ENCODE measurements at regions not wholly inside any gene's neighbourhood (a gene's known extent, or its start where the extent isn't known, plus 50 kb on each side); places are given as distances from the start of the nearest gene placed in this dataset.

DNA sequence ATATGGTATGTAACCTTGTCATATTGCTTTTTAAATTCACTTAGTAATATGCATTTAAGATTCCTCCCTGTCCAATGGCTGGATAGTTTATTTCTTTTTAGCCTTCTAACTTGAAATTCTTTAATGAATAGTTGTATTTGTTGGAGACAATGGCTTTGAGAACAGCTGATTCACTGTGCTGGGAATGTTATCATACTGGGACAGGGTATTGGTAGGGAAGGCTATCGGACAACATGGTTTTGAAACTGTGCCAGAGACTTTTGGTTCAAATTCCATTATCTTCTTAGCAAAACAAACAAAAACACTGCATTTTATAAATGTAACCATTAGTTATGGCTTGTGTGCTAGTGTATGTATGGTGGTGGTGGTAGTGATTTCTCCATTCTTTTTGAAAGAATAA, 517.1 kb upstream of the ANKRD30A start (continued):
- TF ChIP-seq, protein P1, sequence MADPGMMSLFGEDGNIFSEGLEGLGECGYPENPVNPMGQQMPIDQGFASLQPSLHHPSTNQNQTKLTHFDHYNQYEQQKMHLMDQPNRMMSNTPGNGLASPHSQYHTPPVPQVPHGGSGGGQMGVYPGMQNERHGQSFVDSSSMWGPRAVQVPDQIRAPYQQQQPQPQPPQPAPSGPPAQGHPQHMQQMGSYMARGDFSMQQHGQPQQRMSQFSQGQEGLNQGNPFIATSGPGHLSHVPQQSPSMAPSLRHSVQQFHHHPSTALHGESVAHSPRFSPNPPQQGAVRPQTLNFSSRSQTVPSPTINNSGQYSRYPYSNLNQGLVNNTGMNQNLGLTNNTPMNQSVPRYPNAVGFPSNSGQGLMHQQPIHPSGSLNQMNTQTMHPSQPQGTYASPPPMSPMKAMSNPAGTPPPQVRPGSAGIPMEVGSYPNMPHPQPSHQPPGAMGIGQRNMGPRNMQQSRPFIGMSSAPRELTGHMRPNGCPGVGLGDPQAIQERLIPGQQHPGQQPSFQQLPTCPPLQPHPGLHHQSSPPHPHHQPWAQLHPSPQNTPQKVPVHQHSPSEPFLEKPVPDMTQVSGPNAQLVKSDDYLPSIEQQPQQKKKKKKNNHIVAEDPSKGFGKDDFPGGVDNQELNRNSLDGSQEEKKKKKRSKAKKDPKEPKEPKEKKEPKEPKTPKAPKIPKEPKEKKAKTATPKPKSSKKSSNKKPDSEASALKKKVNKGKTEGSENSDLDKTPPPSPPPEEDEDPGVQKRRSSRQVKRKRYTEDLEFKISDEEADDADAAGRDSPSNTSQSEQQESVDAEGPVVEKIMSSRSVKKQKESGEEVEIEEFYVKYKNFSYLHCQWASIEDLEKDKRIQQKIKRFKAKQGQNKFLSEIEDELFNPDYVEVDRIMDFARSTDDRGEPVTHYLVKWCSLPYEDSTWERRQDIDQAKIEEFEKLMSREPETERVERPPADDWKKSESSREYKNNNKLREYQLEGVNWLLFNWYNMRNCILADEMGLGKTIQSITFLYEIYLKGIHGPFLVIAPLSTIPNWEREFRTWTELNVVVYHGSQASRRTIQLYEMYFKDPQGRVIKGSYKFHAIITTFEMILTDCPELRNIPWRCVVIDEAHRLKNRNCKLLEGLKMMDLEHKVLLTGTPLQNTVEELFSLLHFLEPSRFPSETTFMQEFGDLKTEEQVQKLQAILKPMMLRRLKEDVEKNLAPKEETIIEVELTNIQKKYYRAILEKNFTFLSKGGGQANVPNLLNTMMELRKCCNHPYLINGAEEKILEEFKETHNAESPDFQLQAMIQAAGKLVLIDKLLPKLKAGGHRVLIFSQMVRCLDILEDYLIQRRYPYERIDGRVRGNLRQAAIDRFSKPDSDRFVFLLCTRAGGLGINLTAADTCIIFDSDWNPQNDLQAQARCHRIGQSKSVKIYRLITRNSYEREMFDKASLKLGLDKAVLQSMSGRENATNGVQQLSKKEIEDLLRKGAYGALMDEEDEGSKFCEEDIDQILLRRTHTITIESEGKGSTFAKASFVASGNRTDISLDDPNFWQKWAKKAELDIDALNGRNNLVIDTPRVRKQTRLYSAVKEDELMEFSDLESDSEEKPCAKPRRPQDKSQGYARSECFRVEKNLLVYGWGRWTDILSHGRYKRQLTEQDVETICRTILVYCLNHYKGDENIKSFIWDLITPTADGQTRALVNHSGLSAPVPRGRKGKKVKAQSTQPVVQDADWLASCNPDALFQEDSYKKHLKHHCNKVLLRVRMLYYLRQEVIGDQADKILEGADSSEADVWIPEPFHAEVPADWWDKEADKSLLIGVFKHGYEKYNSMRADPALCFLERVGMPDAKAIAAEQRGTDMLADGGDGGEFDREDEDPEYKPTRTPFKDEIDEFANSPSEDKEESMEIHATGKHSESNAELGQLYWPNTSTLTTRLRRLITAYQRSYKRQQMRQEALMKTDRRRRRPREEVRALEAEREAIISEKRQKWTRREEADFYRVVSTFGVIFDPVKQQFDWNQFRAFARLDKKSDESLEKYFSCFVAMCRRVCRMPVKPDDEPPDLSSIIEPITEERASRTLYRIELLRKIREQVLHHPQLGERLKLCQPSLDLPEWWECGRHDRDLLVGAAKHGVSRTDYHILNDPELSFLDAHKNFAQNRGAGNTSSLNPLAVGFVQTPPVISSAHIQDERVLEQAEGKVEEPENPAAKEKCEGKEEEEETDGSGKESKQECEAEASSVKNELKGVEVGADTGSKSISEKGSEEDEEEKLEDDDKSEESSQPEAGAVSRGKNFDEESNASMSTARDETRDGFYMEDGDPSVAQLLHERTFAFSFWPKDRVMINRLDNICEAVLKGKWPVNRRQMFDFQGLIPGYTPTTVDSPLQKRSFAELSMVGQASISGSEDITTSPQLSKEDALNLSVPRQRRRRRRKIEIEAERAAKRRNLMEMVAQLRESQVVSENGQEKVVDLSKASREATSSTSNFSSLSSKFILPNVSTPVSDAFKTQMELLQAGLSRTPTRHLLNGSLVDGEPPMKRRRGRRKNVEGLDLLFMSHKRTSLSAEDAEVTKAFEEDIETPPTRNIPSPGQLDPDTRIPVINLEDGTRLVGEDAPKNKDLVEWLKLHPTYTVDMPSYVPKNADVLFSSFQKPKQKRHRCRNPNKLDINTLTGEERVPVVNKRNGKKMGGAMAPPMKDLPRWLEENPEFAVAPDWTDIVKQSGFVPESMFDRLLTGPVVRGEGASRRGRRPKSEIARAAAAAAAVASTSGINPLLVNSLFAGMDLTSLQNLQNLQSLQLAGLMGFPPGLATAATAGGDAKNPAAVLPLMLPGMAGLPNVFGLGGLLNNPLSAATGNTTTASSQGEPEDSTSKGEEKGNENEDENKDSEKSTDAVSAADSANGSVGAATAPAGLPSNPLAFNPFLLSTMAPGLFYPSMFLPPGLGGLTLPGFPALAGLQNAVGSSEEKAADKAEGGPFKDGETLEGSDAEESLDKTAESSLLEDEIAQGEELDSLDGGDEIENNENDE (IDR thresholded peaks at IDR 0.05; ENCODE audit: insufficient replicate concordance, low read length): no peak
